A549 (cell line): ENCODE measurements at regions not wholly inside any gene's neighbourhood (a gene's known extent, or its start where the extent isn't known, plus 50 kb on each side); places are given as distances from the start of the nearest gene placed in this dataset.

Experiments
- ATAC-seq, 2 experiments: fragments of 200-7000 bp in 1 of 2; fragments of >200 bp in 1 of 2; cut with Nextera tagmentation in 1 of 2; cut with Tn5 transposase in 1 of 2; 3 replicates each; pipeline versions ENCODE4 v1.8.0 to v1.9.1; 2018 to 2020; ENCODE audit warnings: mild to moderate bottlenecking in 1 of 2, moderate library complexity in 1 of 2
- CTCF ChIA-PET: fragments of 300-600 bp; sonication (Branson Sonifier 250); formaldehyde crosslinking; extraction: SDS; loops from one replicate; lab custom pipeline; 2021; ENCODE audit warnings: antibody characterized with exemption, inconsistent platforms; lab: Yijun Ruan, JAX
- POLR2A ChIA-PET: fragments of 350-600 bp; formaldehyde crosslinking; extraction: SDS; loops from one replicate; lab custom pipeline; 2021; ENCODE audit warnings: antibody characterized with exemption, inconsistent platforms; lab: Yijun Ruan, JAX
- DNase-seq, 2 experiments: peaks; one replicate each; pipeline versions ENCODE4 v3.0.0 to v3.0.0-alpha.2; 2011 to 2016; ENCODE audit warnings: low read depth in 1 of 2, low spot score in 1 of 2
- FAIRE-seq: peaks from 2 replicates; lab custom pipeline; 2011; peaks lifted over from hg19 to GRCh38; lab: Jason Lieb, UNC
- H3K27ac ChIP-seq, 2 experiments: fragments of >200 bp; sonication (Bioruptor Twin); formaldehyde crosslinking; 3 replicates each; pipeline ENCODE4 v1.5.1; 2016 to 2017
- H3K4me1 ChIP-seq: fragments of >200 bp; sonication (Bioruptor Twin); formaldehyde crosslinking; 3 replicates; pipeline ENCODE4 v1.6.1; 2016
- H3K4me2 ChIP-seq: fragments of >200 bp; sonication (Bioruptor Twin); formaldehyde crosslinking; 3 replicates; pipeline ENCODE4 v1.6.1; 2016
- H3K4me3 ChIP-seq: fragments of >200 bp; sonication (Bioruptor Twin); formaldehyde crosslinking; 3 replicates; pipeline ENCODE4 v1.5.1; 2016
- H3K9me3 ChIP-seq: fragments of >200 bp; sonication (Bioruptor Twin); formaldehyde crosslinking; 3 replicates; pipeline ENCODE4 v1.6.1; 2016
- EHF ChIP-seq: fragments of 250-450 bp; sonication (Bioruptor Pico); IDR thresholded peaks from 2 replicates; pipeline ENCODE4 v1.5.0; 2020; ENCODE audit warnings: mild to moderate bottlenecking
- EHMT2 ChIP-seq: fragments of 200-600 bp; sonication (generic); IDR thresholded peaks from 2 replicates; pipeline ENCODE4 v1.6.1; 2016; ENCODE audit warnings: antibody characterized with exemption, low read depth, mild to moderate bottlenecking, moderate library complexity
- EP300 ChIP-seq, 2 experiments: fragments of >200 bp; sonication (Bioruptor Twin); formaldehyde crosslinking; IDR thresholded peaks; 2 replicates in 1 of 2; 3 replicates in 1 of 2; pipeline ENCODE4 v1.6.1; 2016 to 2017
- ESRRA ChIP-seq: fragments of 150-350 bp; IDR thresholded peaks from 2 replicates; pipeline ENCODE4 v1.6.1; 2014; ENCODE audit warnings: mild to moderate bottlenecking, low read length, borderline replicate concordance
- FOXS1 ChIP-seq: fragments of 250-450 bp; sonication (Bioruptor Pico); IDR thresholded peaks from 2 replicates; pipeline ENCODE4 v1.5.0; 2020; ENCODE audit warnings: mild to moderate bottlenecking, moderate library complexity
- NPAS2 ChIP-seq: fragments of 250-450 bp; sonication (Bioruptor Pico); IDR thresholded peaks from 2 replicates; pipeline ENCODE4 v1.8.0; 2022; ENCODE audit warnings: mild to moderate bottlenecking, moderate library complexity, borderline replicate concordance
- RAD21 ChIP-seq, 2 experiments: fragments of >200 bp in 1 of 2; sonication (Bioruptor Twin) in 1 of 2; formaldehyde crosslinking in 1 of 2; IDR thresholded peaks in 1 of 2; conservative IDR thresholded peaks in 1 of 2; 2 replicates in 1 of 2; 3 replicates in 1 of 2; pipeline ENCODE4 v1.6.1; 2012 to 2018; ENCODE audit warnings: inconsistent platforms in 1 of 2
- RFX5 ChIP-seq: fragments of 450-650 bp; IDR thresholded peaks from 2 replicates; pipeline ENCODE4 v1.7.1; 2014; ENCODE audit warnings: antibody characterized with exemption, mild to moderate bottlenecking, moderate library complexity
- TFCP2L1 ChIP-seq: fragments of 250-450 bp; sonication (Bioruptor Pico); IDR thresholded peaks from 2 replicates; pipeline ENCODE4 v1.5.0; 2021; ENCODE audit warnings: mild to moderate bottlenecking
- USF2 ChIP-seq: fragments of 450-650 bp; IDR thresholded peaks from 2 replicates; pipeline ENCODE4 v1.6.1; 2014; ENCODE audit warnings: antibody characterized with exemption
- ZC3H11A ChIP-seq: fragments of 450-650 bp; IDR thresholded peaks from 2 replicates; pipeline ENCODE4 v1.6.1; 2014; ENCODE audit warnings: antibody characterized with exemption, mild to moderate bottlenecking
- ZSCAN20 ChIP-seq: fragments of 250-450 bp; sonication (Bioruptor Pico); IDR thresholded peaks from 2 replicates; pipeline ENCODE4 v1.8.0; 2022; ENCODE audit warnings: mild to moderate bottlenecking, moderate library complexity
- WGBS: methylation state at CpG from one replicate; pipeline ENCODE4 v1.1.6; 2017; ENCODE audit errors: missing lambda C conversion rate; 5-methylcytosine and 5-hydroxymethylcytosine counted together
- TF ChIP-seq, protein P1 (sequence below): fragments of >200 bp; sonication (Bioruptor Twin); formaldehyde crosslinking; IDR thresholded peaks from 3 replicates; pipeline ENCODE4 v1.5.1; 2016
- TF ChIP-seq, protein P2 (sequence below): fragments of 200-600 bp; sonication (generic); IDR thresholded peaks from 2 replicates; pipeline ENCODE4 v1.6.1; 2016; ENCODE audit warnings: antibody characterized with exemption, mild to moderate bottlenecking, moderate library complexity
- TF ChIP-seq, protein P3 (sequence below): IDR thresholded peaks from 2 replicates; pipeline ENCODE4 v1.6.1; 2012

- CTCF ChIA-PET, result interaction anchor here (0.6 to 2.2 kb wide), 4 partner anchors 11 to 385 kb away, joined by 3 to 11 read pairs (median 4); no protein-coding TSS in a partner anchor
These were observed 181.1 kb upstream of the SPEF2 start for GRCh38 chr5:35436400-35437057.

DNA sequence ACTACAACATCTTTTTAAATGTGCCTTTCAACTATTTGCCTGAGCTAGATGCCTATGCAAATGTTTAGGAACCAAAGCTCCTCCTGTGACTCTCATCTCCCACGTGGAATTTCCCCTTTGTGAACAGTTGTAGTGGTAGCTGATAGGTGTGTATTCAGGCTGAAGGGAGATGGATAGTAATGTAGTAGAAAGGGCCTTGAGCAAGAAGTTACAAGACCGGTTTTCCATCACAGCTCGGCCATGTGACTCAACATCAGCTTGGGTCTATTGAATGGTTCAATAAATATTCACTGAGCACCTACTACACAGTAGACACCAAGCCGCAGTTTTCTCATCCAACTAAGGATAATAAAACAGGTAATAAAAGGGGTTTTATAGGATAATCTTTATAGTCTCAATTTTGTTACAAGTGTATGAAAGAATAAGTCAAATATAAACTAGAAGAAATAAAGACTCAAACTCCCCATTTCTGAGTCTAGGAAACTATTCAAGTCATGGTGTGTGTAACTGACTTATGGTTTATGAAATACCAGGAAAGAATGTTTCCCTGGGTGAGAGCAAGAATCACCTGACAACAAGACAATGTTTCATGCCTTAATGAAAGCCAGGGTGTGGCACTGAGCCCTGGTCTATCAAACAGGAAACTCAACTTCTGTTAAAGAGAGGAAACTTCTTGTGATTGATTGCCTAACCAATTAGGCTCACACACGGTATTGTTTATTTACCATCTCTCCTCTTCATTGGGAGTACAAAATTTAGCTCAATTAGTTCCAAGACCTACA lies 187.1 kb upstream of the SPEF2 start:
- no peak overlapping the region for H3K27ac ChIP-seq
- POLR2A ChIA-PET, result no interaction called here
- ATAC-seq (no peak), DNase-seq (no peak), FAIRE-seq (no peak)
- 0% methylated on average over 5 of the region's 5 CpGs for WGBS
- H3K4me2 ChIP-seq, result no peak overlapping the region
- no peaks in the 10 kb centered on the region for H3K9me3 ChIP-seq
- no peak overlapping the region for H3K4me3 ChIP-seq
- H3K4me1 ChIP-seq, result no peaks in the 10 kb centered on the region
- CTCF ChIA-PET, result interaction anchor here (0.6 kb wide), 1 partner anchor 347 kb away, joined by 3 read pairs; no protein-coding TSS in a partner anchor
- TF ChIP-seq ZSCAN20 (CRISPR knock-in tag) (no peak), NPAS2 (CRISPR knock-in tag) (no peak), USF2 (no peak), TFCP2L1 (CRISPR knock-in tag) (no peak), RAD21 (conservative IDR thresholded peaks at IDR 0.05 in 1 of 2, IDR thresholded peaks at IDR 0.05 in 1 of 2) (no peak), ESRRA (no peak), EHF (no peak), RFX5 (no peak), ZC3H11A (no peak), FOXS1 (no peak), EHMT2 (no peak)
- TF ChIP-seq, protein P1, sequence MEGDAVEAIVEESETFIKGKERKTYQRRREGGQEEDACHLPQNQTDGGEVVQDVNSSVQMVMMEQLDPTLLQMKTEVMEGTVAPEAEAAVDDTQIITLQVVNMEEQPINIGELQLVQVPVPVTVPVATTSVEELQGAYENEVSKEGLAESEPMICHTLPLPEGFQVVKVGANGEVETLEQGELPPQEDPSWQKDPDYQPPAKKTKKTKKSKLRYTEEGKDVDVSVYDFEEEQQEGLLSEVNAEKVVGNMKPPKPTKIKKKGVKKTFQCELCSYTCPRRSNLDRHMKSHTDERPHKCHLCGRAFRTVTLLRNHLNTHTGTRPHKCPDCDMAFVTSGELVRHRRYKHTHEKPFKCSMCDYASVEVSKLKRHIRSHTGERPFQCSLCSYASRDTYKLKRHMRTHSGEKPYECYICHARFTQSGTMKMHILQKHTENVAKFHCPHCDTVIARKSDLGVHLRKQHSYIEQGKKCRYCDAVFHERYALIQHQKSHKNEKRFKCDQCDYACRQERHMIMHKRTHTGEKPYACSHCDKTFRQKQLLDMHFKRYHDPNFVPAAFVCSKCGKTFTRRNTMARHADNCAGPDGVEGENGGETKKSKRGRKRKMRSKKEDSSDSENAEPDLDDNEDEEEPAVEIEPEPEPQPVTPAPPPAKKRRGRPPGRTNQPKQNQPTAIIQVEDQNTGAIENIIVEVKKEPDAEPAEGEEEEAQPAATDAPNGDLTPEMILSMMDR, result no peak
- TF ChIP-seq, protein P2, sequence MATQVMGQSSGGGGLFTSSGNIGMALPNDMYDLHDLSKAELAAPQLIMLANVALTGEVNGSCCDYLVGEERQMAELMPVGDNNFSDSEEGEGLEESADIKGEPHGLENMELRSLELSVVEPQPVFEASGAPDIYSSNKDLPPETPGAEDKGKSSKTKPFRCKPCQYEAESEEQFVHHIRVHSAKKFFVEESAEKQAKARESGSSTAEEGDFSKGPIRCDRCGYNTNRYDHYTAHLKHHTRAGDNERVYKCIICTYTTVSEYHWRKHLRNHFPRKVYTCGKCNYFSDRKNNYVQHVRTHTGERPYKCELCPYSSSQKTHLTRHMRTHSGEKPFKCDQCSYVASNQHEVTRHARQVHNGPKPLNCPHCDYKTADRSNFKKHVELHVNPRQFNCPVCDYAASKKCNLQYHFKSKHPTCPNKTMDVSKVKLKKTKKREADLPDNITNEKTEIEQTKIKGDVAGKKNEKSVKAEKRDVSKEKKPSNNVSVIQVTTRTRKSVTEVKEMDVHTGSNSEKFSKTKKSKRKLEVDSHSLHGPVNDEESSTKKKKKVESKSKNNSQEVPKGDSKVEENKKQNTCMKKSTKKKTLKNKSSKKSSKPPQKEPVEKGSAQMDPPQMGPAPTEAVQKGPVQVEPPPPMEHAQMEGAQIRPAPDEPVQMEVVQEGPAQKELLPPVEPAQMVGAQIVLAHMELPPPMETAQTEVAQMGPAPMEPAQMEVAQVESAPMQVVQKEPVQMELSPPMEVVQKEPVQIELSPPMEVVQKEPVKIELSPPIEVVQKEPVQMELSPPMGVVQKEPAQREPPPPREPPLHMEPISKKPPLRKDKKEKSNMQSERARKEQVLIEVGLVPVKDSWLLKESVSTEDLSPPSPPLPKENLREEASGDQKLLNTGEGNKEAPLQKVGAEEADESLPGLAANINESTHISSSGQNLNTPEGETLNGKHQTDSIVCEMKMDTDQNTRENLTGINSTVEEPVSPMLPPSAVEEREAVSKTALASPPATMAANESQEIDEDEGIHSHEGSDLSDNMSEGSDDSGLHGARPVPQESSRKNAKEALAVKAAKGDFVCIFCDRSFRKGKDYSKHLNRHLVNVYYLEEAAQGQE, result no peak
- TF ChIP-seq, protein P3, sequence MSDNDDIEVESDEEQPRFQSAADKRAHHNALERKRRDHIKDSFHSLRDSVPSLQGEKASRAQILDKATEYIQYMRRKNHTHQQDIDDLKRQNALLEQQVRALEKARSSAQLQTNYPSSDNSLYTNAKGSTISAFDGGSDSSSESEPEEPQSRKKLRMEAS, result no peak

More at GRCh38 chr5:35436400-35437057, 181.1 kb upstream of the SPEF2 start:
- H3K9me3 ChIP-seq, result no peaks in the 10 kb centered on the region
- POLR2A ChIA-PET, result interaction anchor here (0.6 kb wide), 1 partner anchor 100 kb away, joined by 3 read pairs; no protein-coding TSS in a partner anchor
- DNase-seq, result peak; percentile 9 to 36
- no peak overlapping the region for H3K4me2 ChIP-seq
- 15% methylated on average over 6 of the region's 6 CpGs for WGBS
- H3K27ac ChIP-seq, result no peak overlapping the region
- FAIRE-seq, result no peak
- no peak overlapping the region for H3K4me3 ChIP-seq
- TF ChIP-seq EP300 (IDR thresholded peaks at IDR 0.05) (no peak), RAD21 (conservative IDR thresholded peaks at IDR 0.05 in 1 of 2, IDR thresholded peaks at IDR 0.05 in 1 of 2) (peak in 1 of 2 experiments; percentile 33; a peak in 2 of 5 replicates)
- TF ChIP-seq, protein P1, result peak; percentile 34; the same call in 2 of the 3 replicates
- TF ChIP-seq, all 56 proteins: peak for 2
- ATAC-seq, result peak in 1 of 2 experiments; percentile 49; a peak in 1 of 6 replicates
- no peaks in the 10 kb centered on the region for H3K4me1 ChIP-seq
